Right ventricle myocardium inferior (tissue), 1 donor: ENCODE measurements at regions not wholly inside any gene's neighbourhood (a gene's known extent, or its start where the extent isn't known, plus 50 kb on each side); places are given as distances from the start of the nearest gene placed in this dataset.
"Not testable (repeated sequence)": the region's sequence is repeated elsewhere in the genome, so short reads cannot be mapped to it uniquely, and the experiment has no call there.

Experiments used
- ATAC-seq: fragments of 200-7000 bp; cut with Tn5 transposase; one replicate; pipeline ENCODE4 v1.9.1; 2020; ENCODE audit warnings: mild to moderate bottlenecking, moderate library complexity
- DNase-seq: peaks from one replicate; pipeline ENCODE4 v3.0.0; 2021; ENCODE audit errors: missing footprints
- intact Hi-C: fragments of 100-400 bp; cut with DNase I; formaldehyde crosslinking; loops from one replicate; pipeline ENCODE4 v1.11.0; 2022
- donor health status: DM: no; HTN: yes; CAD: no; lungs with severe emphysema.

DNA sequence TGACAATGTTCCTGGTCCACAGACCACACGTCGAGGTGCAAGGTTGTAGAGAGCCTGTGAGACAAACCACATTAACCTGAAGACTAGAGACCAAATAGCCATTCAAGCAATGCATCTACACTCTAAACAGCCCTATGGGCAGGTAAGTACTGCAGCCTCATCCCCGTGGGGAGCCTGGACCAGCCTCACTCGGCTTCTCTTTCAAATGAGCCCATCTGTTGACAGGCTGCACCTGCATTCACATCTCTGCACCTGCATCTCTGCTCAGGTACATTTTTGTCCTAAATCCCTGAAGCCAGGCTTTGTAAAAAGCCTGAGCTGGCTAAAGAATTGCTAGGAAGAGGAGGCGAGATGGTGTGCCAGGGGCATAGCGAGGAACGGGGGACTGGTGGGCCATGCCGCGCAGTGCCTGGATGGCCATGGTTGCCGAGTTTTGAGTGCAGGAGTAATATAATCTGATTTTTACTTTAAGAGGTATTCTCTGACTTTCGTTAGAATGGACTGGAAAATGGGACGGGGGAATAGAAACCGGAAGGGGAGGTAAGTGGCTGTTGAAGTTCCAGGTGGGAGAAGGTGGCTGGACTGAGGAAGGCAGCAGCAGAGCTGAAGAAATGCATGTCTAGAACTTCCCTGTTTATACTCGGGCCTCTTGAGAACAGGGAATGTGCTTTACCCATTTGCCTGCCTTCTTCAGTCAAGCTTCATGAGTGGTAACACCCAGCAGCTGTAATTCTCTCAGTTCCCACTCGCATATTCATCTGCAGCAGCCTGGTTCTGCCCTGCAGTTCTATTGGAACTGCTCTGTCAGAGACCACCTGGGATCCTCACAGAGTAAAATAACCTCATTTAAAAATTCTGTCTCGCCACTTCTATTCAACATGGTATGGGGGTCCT lies 226.4 kb downstream of the OPA1 start:
- intact Hi-C loops = no loop called here
- no peak for DNase-seq
- ATAC-seq = no peak

DNA sequence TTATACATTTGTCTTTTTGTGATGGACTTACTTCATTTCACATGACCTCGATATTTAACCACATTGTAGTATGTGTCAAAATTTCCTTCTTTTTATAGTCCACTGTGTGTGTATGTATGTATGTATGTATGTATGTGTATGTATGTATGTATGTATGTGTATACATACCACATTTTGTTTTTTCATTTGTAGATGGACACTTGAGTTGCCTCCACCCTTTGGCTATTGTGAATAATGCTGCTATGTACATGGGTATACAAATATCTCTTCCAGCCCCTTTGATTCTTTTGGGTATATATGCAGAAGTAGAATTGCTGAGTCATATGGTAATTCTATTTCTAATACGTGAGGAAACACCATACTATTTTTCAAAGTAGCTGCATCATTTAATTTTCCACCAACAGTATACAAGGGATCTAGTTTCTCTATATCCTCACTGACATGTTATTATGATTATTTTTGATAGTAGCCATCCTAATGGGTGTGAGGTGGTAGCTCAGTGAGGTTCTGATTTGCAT lies 228.2 kb downstream of the OPA1 start:
- DNase-seq (no peak), ATAC-seq (no peak)
- intact Hi-C loops = no loop called here

DNA sequence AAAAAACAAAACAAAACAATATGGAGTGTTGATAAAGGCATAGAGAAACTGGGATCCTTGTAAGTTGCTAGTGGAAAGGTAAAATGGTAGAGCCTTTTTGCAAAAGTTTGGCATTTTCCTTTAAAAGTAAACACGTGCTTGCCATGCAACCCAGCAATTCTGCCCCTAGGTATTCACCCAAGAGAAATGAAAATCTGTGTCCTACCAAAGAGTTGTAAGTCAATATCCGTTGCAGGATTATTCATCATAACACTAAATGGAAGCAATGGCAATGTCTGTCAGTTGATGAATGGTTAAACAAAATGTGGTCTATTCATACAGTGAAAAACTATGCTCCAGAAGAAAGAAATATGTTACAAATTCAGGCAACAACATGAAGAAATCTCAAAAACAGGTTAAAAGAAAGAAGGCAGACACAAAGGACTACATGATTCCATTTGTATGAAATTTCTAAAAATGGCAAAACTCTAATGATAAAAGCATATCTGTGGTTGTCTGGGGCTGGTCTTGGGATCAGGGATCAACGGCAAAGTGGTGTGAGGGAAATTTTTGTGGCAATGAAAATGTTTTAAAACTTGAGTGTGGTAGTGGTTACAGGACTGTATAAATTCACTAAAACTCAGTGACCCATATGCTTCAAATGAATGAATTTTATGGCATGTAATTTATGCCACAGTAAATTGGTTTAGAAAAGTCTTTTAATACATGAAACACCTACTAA lies 229.6 kb downstream of the OPA1 start:
- DNase-seq = no peak
- ATAC-seq = no peak
- intact Hi-C loops = no loop called here

DNA sequence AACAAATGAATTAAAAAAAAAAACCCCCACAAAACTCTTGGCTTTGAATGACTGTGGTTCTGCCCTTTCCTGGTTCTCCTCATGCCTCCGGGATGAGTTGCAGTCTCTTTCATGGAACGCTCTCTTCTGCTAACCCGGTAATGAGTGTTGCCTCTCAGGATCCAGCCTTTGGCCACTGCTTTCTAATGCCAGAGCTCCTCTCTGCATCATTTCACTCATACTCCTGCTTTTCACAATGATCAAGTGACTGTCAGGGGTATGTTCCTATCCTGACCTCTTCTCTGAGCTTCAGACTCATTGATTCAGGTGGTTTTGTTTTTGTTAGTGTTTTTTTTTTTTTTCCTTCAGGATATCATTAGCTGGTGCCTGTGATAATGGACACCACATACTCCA lies 230.2 kb downstream of the OPA1 start:
- ATAC-seq, DNase-seq, intact Hi-C loops: not testable (repeated sequence)

DNA sequence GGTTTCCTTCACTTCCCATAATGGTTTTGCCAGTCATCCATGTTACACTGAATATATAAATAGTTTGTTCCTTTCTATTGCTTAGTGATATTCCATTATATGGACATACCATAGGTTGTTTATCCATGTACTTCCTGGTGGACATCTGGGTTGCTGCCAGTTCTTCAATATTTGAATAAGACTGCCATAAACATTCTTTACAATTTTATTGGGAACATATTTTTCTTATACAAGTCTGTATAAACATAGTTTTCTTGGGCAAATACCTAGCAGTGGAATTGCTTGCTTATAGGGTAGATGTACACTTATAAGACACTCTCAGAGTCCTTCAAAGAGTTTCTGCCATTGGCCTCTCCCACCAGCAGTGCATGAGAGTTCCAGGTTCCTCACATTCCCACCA lies 231.4 kb downstream of the OPA1 start:
- intact Hi-C loops = no loop called here
- ATAC-seq (no peak), DNase-seq (no peak)

DNA sequence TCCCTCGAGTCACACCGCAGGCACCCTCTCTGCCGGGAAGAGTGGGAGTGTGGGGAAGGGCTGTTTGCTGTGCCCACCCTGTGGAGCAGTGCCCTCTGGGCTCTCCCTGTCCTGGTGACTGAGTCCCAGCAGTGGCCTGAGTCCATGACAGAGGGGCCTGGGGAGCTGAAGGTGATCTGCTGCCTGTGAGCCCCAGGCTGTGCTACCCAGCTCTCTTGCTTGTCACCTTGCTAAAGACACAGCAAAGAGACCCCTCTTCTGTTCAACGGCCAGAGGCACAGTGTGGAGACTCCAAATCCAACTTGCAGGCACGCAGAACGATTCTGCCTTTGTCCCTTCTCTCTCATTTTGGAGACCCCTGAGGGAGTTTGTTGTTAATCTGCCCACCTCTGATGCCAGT lies 232.6 kb downstream of the OPA1 start:
- intact Hi-C loops = no loop called here
- ATAC-seq (no peak), DNase-seq (no peak)

DNA sequence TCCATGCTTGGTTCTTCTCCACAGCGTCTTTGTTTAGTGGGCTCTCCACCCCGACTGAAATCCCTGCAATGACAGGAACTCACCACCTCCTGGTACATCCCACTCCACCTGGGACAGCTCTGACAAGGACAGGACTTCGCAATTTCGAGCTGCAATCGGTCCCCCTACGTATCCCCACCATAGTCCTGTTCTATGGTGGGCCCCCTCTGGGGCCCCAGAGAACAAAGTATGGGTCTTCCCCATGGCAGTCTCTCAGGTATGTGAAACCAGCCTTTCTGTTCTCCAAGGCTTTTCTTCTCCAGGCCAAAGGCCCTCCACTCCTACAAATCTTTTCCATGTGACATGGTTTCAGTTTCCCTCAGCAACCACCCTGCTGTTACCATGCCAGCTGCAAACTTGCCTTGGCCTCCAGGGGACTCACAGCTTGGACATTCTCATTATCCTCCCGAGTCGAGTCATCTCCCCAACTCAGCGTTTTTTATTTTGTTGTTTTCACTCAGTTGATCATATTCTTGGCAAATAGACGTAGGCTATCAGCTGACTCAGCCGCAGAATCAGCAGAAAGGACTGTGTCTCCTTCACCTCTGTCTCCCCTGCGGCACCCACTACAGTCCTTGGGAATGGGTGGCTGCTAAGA lies 233.3 kb downstream of the OPA1 start:
- intact Hi-C loops = no loop called here
- ATAC-seq (peak; percentile 20), DNase-seq (no peak)

DNA sequence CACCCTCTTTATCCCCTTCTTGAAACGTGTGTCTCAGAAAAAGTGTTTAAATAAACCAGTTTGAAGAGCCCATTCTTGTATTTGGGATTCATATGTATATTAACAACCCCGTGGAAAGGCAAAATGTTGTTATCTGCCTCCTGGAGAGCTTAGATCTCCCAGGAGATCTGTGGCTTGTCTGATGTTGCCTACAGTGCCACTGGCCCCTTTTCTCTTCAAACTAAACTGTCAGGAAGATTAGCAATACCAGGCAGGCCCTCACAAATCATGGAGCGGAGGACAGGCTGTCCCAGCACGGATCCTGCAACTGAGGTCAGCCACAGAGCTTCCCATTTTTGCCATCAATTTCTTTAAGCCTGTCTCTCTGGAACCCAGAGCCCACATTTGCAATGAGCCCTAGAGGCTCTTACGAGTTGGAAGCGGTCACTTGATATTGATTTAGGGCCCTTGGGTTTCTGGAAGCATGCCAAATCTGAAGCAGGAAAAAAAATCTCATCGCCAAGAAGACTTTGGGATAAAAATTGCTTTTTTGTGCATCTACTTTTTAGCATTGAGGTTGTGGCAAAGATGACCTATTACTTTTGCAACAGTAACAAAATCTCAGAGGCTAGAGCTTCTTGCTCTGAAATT lies 234.1 kb downstream of the OPA1 start:
- DNase-seq (no peak), ATAC-seq (no peak)
- intact Hi-C loops = no loop called here

DNA sequence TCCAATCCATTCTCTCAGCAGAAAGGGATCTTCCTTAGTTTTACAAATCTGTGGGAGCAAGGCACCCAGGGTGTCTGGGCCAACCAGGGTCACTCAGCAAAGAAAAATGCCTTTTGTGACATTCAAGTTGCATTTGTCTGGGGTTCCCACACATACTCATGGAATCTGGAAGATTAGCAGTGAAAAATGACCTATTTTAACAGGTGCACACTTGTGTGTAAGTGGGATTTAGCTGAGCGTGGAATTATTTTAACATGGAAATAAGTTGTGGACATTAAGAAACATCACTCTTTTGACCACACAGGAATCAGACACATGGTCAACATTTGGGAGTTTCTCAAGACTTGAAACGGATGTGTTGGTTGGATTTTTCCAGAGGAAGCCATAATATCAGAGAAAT lies 234.9 kb downstream of the OPA1 start:
- DNase-seq = no peak
- ATAC-seq = no peak
- intact Hi-C loops = no loop called here

DNA sequence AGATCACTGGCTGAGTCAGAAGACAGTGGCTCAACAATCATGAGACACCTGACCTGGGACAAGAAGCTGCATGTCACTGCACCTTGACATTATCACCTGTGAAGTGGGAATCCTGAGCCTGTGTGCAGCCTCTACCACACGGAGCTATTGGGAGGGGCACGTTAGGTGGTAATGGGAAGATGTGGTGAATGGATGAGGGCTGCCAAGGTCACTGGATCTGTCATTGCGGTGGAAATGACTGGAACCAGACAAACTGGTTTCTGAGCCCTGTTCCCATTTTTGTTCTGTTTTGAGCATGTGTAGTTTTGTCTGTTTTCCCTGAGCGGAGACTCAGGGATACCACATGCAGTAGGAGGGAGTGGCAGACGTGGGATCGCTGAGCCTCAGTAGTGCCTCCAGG lies 235.5 kb downstream of the OPA1 start:
- DNase-seq = no peak
- intact Hi-C loops = no loop called here
- ATAC-seq = no peak

DNA sequence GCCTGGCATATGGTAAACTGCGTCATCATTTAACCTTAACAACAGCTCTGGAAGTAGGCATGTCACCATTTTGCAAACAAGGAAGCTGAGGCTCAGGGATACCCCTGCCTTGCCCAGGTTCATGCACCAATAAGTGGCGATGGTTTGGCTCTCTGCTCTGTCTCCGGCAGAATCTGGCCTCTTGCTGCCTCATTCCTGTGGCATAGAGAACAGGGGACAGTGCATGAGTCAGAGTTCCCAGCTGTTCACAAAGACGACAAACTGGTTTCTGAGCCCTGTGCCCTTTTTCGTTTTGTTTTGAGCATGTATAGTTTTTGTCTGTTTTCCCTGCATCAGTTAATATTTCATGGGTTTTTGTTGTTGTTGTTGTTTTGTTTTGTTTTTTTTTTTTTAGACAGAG lies 236.8 kb downstream of the OPA1 start:
- intact Hi-C loops = no loop called here
- DNase-seq (no peak), ATAC-seq (no peak)

DNA sequence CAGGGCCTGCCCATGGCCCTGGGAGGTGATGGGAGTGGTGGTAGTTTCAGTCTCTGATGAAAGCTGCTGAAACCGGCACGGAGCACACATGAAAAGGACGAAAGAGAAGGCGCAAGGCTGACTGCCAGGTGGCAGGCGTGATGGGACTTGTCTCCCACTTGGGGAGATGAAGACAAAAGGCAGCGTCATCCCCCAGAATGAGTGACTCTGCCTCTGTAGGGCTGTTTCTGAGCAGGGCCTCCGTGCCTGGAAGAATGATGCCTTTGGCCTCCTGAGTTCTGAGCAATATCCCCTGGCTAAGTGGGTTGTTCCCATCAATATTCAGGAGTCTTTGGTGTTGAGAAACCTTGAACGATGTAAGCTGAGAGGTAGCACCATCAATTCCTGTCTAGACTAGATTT lies 237.8 kb downstream of the OPA1 start:
- no peak for DNase-seq
- no peak for ATAC-seq
- intact Hi-C loops = no loop called here

DNA sequence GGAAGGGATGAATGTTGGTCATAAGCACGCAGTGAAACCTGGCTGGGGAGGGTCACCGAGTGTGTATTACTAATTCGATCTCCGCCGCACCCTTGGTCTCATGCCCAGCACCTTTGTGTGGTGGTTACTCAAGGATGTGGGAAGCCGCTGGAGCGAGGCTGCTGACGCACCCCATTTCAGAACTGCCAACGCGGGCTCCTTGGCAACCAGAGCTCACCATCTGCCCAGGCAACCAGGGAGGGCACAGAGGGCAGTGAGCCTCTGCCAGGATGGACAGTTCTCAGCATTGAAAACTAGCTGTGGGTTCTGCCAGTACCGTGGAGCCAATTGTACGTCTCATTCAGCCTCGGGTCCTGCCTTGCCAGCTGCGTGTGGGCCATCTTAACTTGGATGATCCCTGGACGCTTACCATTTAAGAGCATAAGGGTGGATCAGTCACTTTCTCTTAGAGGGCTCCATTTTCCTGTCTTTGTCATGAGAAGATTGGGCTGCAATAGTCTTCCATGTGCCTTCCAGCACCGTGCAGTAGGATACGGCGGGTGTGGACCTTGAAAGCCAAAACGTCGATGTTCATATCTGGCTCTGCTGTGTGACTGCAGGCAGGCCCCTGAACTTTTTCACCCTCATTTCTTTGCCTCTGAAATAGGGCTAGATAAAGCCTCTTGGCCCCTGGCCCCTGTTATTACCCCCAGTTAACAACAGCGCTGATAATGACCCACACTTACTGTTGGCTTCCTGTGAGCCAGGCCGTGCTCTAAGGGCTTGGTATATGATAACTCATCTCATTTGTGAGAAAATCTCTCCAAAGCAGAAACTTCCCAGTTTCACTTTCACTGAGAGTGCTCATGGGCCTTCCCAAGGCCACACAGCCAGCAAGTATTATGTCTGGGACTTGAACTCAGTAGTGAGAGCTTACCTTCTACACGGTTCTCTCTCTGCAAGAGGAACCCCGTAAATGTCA lies 238.8 kb downstream of the OPA1 start:
- intact Hi-C loops = no loop called here
- DNase-seq (no peak), ATAC-seq (peak; percentile 12)

DNA sequence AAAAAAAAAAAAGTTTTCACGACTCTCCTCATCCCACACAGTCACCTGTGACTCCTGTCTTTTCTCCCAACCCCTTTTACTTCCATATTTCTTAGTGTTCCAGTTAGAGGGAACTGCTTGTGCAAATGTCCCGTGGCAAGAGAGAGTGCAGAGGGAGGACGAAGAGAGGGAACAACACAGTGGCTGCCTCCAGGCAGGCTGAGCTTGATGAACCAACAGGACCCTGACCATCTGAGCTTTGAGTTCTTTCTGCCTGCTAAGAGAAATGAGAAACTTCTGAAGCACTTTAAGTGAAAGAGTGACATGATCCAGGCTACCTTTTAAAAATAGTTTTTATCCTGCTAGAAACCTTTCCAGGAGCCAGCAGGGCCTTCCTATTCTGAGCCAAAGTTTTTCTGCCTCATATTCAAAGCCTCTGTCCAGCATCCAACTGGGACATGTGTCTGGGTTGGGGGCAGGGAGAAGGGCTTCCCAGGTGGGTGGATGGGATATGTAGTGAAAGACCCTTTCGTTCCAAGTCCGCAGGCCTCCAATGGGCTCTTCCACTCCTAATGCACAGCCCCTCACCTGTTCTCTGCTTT lies 239.9 kb downstream of the OPA1 start:
- ATAC-seq = peak; percentile 68
- DNase-seq = no peak
- intact Hi-C loops = no loop called here

DNA sequence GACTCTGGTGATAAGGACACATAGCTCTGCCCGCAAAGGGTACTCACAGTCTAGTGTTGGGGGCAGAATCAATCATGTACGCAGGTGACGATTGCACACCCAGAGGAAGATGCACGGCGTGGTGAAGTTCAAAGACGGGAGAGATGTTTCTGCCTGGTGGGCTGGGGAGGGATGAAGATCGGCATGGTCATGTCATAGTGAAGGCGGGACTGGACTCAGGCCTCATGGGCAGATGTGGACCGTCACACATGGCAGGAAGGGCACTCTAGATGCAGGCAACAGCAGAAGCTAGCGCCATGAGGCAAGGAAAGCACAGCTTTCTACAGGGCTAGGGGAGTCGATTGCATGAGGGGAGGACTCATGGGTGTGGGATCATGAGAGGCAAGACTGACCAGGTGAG lies 240.6 kb downstream of the OPA1 start:
- ATAC-seq (no peak), DNase-seq (no peak)
- intact Hi-C loops = no loop called here

DNA sequence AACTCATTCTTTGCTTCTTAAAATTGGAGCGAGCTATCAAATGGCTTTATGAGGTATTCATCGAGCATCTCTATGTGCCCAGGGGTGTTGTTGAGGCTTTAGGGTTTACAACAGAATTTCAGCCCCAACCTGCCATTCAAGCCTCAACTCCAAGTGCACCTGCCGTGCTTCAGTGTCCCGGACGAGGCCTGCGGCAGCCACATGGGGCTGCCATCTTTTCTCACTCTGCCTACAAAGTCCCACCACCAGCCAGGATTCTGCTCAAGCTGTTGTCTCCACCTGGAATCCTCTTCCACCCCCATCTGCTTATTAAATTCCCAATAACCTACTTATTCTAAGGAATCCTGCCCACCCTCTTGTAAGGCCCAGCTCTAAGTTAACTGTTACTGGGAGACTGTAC lies 242.4 kb downstream of the OPA1 start:
- ATAC-seq (no peak), DNase-seq (no peak)
- intact Hi-C loops = no loop called here

DNA sequence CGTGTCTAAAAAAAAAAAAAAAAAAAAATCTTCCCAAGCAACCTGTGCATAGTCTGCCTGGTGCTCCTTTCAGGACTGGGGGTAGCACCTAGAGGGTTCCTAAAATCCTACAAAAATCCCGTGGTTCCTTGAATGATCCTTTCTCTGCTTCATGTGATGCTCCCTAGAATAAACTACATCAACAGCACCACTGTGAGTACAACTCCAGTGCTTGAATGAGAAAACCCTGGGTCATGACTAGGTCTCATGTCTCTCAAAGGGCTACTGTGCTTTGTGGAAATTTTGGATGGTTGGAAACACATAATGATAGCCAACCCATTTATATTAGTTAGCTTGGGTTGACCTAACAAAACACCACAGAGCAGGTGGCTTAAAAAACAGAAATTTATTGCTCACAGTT lies 243.5 kb downstream of the OPA1 start:
- no peak for ATAC-seq
- intact Hi-C loops = no loop called here

DNA sequence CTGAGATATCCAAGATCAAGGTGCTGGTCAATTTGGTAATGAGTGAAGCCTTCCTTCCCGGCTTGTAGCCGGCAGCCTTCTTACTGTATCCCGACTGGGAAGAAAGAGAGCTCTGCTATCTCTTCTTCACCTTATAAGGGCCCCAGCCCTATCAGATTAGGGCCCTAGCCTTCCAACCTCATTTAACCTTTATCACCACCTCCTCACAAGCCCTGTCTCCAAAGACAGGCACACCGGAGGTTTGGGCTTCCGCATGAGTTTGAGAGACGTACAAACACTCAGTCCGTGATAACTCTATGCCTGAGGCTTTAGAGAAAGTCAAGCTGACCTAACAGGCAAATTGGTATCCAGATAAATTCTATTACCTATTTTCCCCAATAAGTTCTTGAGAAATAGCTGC lies 243.9 kb downstream of the OPA1 start:
- DNase-seq (no peak), ATAC-seq (no peak)
- intact Hi-C loops = no loop called here

More for the DNA sequence above, 243.5 kb downstream of the OPA1 start:
- DNase-seq = no peak
